CD4-positive, alpha-beta T cell treated with Interleukin-17A for 4 hours (primary cell): ENCODE measurements at regions not wholly inside any gene's neighbourhood (a gene's known extent, or its start where the extent isn't known, plus 50 kb on each side); places are given as distances from the start of the nearest gene placed in this dataset.
"Not testable (repeated sequence)": the region's sequence is repeated elsewhere in the genome, so short reads cannot be mapped to it uniquely, and the experiment has no call there.

Source experiments
- DNase-seq: peaks from one replicate; pipeline ENCODE4 v3.0.0-alpha.2; 2020; ENCODE audit warnings: mixed read lengths

- not testable (repeated sequence) for DNase-seq
These were observed 307.5 kb downstream of the GOLGA6L6 start for GRCh38 chr15:20234006-20234540.

GRCh38 chr15:20232457-20232856 lies 309.1 kb downstream of the GOLGA6L6 start:
- DNase-seq, result not testable (repeated sequence)

GRCh38 chr15:20230656-20231055 lies 310.9 kb downstream of the GOLGA6L6 start:
- DNase-seq, result not testable (repeated sequence)

DNA sequence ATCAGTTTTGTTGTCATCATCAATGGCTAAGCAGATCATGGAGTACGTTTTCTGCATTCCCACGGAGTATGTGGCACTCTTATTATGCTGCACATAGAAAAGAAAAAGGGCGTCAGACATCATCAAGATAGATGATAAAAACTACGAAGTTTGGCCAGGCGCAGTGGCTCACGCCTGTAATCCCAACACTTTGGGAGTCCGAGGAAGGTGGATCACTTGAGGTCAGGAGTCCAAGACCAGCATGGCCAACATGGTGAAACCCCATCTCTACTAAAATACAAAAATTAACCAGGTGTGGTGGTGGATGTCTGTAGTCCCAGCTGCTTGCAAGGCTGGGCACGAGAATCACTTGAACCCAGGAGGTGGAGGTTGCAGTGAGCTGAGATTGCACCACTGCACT lies 312.8 kb downstream of the GOLGA6L6 start:
- not testable (repeated sequence) for DNase-seq

DNA sequence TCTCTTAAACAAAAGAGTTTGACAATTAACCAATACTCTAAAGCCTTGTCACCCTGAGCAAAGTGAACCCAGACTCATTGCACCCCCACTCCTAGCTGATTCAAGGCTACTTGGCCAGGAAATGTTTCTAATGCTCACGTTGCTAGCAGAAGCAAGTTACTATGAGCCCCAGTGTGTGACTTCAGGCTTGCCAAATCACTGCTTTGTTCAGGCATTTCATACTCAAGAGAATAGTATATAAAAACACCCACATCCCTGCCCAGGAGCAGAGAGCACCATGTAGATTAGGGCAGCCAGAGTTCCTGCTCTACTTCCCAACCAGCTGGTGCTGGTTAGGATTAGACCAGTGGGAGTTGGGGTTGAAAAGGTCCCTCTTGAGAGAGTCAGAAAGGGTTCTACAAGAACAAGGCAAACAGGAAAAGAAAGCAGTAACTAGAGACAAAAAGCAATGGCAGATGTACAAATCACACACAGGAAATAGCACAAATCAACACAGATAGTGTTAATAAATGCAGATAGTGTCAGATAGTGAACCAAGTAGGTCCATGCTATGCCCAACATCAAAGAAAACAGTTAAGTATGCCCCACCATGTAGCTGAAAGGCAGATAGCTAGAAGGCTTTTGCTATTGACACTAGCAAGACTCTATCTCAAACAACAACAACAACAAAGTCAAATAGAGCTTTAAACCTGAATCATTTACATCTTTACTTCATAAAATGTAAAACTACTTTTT lies 314.3 kb downstream of the GOLGA6L6 start:
- not testable (repeated sequence) for DNase-seq

GRCh38 chr15:20226531-20226930 lies 315.1 kb downstream of the GOLGA6L6 start:
- not testable (repeated sequence) for DNase-seq

GRCh38 chr15:20221063-20221462 lies 320.5 kb downstream of the GOLGA6L6 start:
- not testable (repeated sequence) for DNase-seq

GRCh38 chr15:20219171-20219570 lies 322.4 kb downstream of the GOLGA6L6 start:
- DNase-seq, result not testable (repeated sequence)

GRCh38 chr15:20215700-20216099 lies 325.9 kb downstream of the GOLGA6L6 start:
- not testable (repeated sequence) for DNase-seq

GRCh38 chr15:20214101-20214500 lies 327.5 kb downstream of the GOLGA6L6 start:
- not testable (repeated sequence) for DNase-seq

DNA sequence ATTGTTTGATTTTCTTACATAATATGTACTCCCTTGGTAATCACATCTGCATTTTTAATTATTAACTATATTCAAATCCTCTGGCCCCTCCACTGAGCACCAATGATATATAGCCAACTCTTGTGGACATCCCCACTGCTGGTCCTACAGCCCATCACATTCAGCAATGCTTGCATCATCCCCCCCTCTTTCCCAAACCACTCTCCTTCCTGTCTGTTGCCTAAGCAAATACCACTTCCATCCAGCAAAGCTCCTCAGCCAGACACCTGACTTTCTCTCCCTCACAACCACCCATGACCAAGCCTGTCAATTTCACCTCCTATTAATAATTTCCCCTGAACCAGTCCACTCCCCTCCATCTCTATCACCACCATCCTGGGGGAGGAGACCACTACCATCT lies 330.1 kb downstream of the GOLGA6L6 start:
- not testable (repeated sequence) for DNase-seq

DNA sequence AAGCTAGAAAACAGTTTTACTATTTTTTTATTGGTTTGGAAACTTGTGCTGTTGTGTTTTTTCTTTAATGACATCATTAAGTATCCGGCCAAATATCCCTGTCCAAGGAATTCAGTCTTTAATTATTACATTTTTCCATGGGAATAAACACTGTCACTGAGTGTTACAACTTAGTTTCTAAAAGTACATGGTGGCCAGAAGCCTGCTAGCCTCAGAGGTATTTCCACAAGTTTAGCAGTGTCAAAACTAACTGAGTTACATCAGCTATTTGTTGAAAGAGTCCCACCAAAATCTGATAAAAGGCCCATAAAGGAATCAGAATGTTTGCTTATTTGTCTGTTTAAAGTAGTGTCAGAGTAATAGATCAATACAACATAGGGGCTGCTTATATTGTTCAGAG lies 331.6 kb downstream of the GOLGA6L6 start:
- not testable (repeated sequence) for DNase-seq

DNA sequence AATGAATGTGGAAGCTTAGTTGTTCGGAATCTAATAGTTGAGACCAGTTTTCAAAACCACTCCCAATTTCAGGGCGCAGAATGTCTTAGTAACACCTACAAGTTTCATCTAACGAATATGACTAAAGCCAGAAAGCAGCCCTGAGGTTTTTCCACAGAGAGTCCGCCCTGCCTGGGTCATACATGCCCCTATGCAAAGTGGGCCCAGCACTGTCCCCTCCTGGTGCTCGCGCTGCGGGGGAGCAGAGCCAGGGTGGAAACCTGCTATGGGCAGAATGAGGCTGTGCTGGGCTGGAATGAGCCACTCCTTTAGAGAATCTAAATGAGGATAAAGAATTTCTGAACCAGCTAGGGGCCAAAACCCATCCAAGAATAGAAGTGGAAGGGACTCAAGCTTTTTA lies 334.0 kb downstream of the GOLGA6L6 start:
- DNase-seq, result not testable (repeated sequence)

- DNase-seq, result not testable (repeated sequence)
These were observed 334.4 kb downstream of the GOLGA6L6 start for GRCh38 chr15:20207198-20207597.

DNA sequence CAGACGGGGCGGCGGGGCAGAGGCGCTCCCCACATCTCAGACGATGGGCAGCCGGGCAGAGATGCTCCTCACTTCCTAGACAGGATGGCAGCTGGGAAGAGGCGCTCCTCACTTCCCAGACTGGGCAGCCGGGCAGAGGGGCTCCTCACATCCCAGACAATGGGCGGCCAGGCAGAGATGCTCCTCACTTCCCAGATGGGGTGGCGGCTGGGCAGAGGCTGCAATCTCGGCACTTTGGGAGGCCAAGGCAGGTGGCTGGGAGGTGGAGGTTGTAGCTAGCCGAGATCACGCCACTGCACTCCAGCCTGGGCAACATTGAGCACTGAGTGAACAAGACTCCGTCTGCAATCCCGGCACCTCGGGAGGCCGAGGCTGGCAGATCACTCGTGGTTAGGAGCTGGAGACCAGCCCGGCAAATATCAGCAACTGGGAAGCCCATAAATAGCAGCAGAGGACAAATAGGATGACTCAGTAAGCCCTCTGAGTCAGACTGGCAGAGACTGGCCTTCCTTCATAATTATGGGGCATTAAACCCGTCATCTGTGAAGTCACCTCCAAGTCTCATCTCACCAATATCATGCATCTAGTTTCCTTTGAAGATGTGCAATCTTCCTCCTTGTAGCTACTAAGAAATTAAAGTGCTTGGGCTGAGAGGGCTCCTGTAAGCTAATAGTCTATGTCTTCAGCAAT lies 337.3 kb downstream of the GOLGA6L6 start:
- DNase-seq, result not testable (repeated sequence)

- not testable (repeated sequence) for DNase-seq
These were observed 337.9 kb downstream of the GOLGA6L6 start for GRCh38 chr15:20203649-20204150.

DNA sequence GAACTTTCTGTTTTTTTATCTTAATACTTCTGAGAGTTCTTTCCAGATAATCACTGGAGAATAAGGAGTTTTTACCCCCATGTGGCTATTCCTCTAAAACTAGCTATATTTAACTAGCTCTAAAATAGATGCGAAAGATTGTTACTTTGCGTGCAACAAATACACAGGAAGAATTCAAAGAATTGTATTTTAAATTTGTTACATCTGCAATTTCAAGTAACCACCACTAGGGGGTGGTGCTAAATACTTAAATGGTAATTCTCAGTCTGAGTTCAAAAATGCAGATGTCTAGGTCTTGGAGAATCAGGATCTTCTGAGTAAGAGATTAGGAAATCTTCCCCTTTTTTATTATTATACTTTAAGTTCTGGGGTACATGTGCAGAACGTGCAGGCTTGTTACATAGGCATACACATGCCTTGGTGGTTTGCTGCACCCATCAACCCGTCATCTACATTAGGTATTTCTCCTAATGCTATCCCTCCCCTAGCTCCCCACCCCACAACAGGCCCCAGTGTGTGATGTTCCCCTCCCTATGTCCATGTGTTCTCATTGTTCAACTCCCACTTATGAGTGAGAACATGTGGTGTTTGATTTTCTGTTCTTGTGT lies 346.9 kb downstream of the GOLGA6L6 start:
- not testable (repeated sequence) for DNase-seq

DNA sequence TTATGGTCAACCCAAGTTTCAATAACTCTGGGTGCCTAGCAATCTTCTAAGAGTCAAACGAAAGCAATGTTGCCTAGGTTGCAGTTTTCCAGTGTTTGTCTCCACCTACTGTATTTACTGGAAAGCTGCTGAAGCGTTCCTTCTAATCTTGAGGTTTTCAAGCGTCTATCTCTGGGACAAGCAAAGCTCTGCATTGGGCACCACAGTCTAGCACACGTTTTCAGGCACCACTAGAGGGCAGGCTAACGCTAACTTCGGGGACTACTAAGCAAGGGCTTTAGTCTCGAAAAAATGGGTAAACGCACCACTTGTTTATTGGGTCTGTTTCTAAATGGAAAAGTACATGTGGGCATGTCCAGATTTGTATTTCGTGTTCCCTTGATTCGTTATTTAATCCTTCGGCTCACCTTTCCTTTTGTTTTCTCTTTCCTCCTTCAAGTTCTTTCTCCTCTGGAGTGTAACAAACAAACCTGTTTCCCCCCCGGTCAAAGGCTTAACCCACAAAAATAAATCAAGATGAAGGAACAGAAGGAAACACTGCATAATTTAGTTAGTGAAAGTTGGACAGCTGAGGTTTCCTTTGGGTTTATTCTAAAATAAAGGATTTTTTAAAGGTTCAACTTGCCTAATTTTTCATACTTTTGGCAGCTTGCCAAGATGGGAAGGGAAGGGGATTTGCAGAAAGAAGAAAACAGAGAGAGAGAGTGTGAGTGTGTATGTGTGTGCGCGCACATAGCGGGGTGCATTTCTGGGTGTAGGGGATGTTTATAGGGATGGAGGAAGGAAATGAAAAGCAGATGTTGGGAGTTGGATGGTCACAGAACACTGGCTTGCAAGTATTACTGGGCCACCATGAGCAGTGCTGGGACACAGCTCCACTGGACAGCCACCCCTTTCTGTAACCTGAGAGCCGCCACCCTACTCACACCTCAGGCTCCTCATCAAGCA lies 348.3 kb downstream of the GOLGA6L6 start:
- not testable (repeated sequence) for DNase-seq

GRCh38 chr15:20191508-20192125 lies 350.0 kb downstream of the GOLGA6L6 start:
- DNase-seq, result not testable (repeated sequence)

DNA sequence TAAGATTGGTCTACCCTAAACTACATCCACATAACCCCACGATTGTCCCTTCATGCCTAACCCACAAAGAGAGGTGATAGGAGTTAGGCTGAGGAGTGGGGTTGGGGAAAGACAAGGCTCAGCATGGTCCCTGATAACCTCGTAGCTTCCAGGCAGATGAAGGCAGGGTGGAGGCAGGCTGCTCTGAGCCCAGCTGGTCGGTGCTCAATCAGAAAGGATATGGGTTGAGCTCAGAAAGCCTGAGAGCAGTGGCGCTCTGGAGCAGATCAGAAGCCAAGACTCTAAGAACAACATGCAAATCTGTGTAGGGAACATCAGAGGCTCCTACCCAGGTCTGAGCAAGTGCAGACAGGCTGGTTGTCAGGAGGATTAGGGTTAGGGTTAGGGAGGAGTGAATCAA lies 353.0 kb downstream of the GOLGA6L6 start:
- DNase-seq, result not testable (repeated sequence)
